Heart left ventricle (tissue), 13 donors: ENCODE measurements at regions not wholly inside any gene's neighbourhood (a gene's known extent, or its start where the extent isn't known, plus 50 kb on each side); places are given as distances from the start of the nearest gene placed in this dataset.

Experiments used
- POLR2A ChIP-seq, 2 donors: fragments of 450-650 bp; IDR thresholded peaks; one replicate each; pipeline ENCODE4 v1.6.1; 2017; ENCODE audit warnings: antibody characterized with exemption in 2 of 2, mild to moderate bottlenecking in 2 of 2, moderate library complexity in 2 of 2
- TF ChIP-seq, protein P1 (sequence below), 12 donors: fragments of 200-600 bp; sonication (generic) in 4 of 12; IDR thresholded peaks; one replicate each; pipeline versions ENCODE4 v1.5.0 to v1.8.0; 2018 to 2022; ENCODE audit warnings: antibody characterized with exemption in 12 of 12, mild to moderate bottlenecking in 5 of 12
- donor health status: ischemic (EF 13 %, LVEDD 7.1; RV severe dilation, severe dysfunction).
- donor health status: DM: no; HTN: yes; CAD: no.
- donor health status: DM: no; HTN: no; CAD: no.
- donor health status: ischemic (EF 25% LVEDD 6.9; RV normal size, moderate dysfunction).
- donor health status: ischemic (EF 25% LVEDD 5.7; RV mildly dilated, moderate dysfunction).
- donor health status: ischemic (EF 35%, LVEDD 5.7; RV mildly dilated, moderate dysfunction).
- donor health status: nonischemic (EF 11% LVEDD 7.7; RV severe dilation, severe dysfunction).
- donor health status: DM: yes; HTN: yes; CAD: no.
- donor health status: PGD.
- donor health status: ischemic (EF 29% LVEDD 5.4; RV normal size, mild dysfunction).
- donor health status: nonischemic (EF 23%, LVEDD 6.1; RV moderate dilation, normal function).

DNA sequence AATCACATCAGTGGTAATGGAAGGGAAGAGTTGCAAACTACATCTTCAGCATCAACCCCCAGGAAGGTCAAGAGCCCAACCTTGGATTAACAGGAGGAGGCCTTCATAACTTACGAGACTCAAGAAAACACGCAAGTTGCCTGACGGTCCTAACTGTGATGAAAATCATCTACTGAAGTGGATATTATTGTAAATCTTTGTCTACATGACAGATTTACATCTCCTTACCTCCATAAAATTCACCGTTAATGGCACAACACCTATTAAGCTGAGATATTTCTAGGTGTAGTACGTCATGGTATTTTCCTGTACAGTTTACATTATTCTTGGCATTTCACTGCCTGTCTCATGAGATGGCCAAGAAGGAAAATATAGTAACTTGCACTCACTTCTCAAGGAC, 332.0 kb downstream of the NSUN3 start:
- TF ChIP-seq, protein P1, sequence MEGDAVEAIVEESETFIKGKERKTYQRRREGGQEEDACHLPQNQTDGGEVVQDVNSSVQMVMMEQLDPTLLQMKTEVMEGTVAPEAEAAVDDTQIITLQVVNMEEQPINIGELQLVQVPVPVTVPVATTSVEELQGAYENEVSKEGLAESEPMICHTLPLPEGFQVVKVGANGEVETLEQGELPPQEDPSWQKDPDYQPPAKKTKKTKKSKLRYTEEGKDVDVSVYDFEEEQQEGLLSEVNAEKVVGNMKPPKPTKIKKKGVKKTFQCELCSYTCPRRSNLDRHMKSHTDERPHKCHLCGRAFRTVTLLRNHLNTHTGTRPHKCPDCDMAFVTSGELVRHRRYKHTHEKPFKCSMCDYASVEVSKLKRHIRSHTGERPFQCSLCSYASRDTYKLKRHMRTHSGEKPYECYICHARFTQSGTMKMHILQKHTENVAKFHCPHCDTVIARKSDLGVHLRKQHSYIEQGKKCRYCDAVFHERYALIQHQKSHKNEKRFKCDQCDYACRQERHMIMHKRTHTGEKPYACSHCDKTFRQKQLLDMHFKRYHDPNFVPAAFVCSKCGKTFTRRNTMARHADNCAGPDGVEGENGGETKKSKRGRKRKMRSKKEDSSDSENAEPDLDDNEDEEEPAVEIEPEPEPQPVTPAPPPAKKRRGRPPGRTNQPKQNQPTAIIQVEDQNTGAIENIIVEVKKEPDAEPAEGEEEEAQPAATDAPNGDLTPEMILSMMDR (IDR thresholded peaks at IDR 0.05) = no peak
- TF ChIP-seq POLR2A (IDR thresholded peaks at IDR 0.05) = no peak
